ENCODE measurements at regions not wholly inside any gene's neighbourhood (a gene's known extent, or its start where the extent isn't known, plus 50 kb on each side); places are given as distances from the start of the nearest gene placed in this dataset.

DNA sequence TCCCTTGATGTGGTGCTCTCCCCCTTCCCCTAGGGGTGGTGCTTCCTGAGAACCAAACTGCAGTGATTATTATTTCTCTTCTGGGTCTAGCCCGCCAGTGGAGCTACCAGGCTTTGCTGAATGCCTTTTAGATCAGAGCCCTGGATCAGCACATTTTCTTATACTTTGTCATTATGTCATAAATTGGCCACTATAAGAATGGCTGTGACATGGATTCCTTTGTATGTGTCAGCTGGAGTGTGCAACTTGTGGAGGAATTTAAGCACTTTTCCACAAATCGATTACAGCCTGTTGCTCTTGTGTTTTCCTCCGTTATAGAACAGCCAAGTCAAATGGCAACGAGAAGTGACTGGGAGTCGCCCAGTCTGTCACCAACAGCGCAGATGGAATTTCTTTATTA is 273.3 kb downstream of the DUSP10 start:
- H2AFZ ChIP-seq (ENCODE audit: insufficient read depth, low read depth, low read length, poor library complexity, severe bottlenecking), result no peak overlapping the region
- no peaks in the 10 kb centered on the region for H3K4me1 Mint-ChIP-seq
- no peaks in the 10 kb centered on the region for H3K4me1 ChIP-seq (ENCODE audit: control insufficient read depth in 1 of 2, insufficient read depth in 2 of 2, low read length in 2 of 2)
- H3K9me3 ChIP-seq (replicated peaks in 1 of 2; ENCODE audit: control insufficient read depth in 1 of 2, insufficient read depth in 1 of 2, low read length in 2 of 2), result no peaks in the 10 kb centered on the region
- H3K4me3 Mint-ChIP-seq, result no peak overlapping the region
- intact Hi-C loops (cut with micrococcal nuclease), result no loop called here
- no peaks in the 10 kb centered on the region for H3K36me3 ChIP-seq (replicated peaks in 1 of 2; ENCODE audit: control insufficient read depth in 1 of 2, insufficient read depth in 2 of 2, low read length in 2 of 2)
- peaks cover 0 to 8% (median 4%) of the 10 kb centered on the region in 7 donors for H3K9me3 Mint-ChIP-seq
- no peak overlapping the region for H3K9ac ChIP-seq (ENCODE audit: insufficient read depth, low read length, poor library complexity, severe bottlenecking)
- peaks cover 0 to 3% (median under 1%) of the 10 kb centered on the region in 3 donors for H3K27me3 Mint-ChIP-seq (ENCODE audit: low read depth in 3 of 3)
- no peaks in the 10 kb centered on the region for H3K79me2 ChIP-seq (ENCODE audit: insufficient read depth, low read length)
- no peak overlapping the region for H3K27ac ChIP-seq (ENCODE audit: low read depth in 1 of 2, low read length in 2 of 2)
- no peak overlapping the region for H3K4me2 ChIP-seq (replicated peaks; ENCODE audit: extremely low read depth, low read length, poor library complexity, severe bottlenecking)
- H3K27ac Mint-ChIP-seq, result no peak overlapping the region
- no peaks in the 10 kb centered on the region for H3K36me3 Mint-ChIP-seq
- no peak overlapping the region for H3K4me3 ChIP-seq (replicated peaks in 1 of 3; ENCODE audit: low read depth in 2 of 3, low read length in 3 of 3)
- no peaks in the 10 kb centered on the region for H3K27me3 ChIP-seq (ENCODE audit: control insufficient read depth in 2 of 2, insufficient read depth in 2 of 2, low read length in 2 of 2)
- 100% methylated on average over 1 of the region's 6 CpGs for WGBS (ENCODE audit: insufficient coverage)
- H4K20me1 ChIP-seq (ENCODE audit: insufficient read depth, low read length), result no peaks in the 10 kb centered on the region
- TF ChIP-seq CTCF (IDR thresholded peaks at IDR 0.05), result no peak
- DNase-seq, result no peak

DNA sequence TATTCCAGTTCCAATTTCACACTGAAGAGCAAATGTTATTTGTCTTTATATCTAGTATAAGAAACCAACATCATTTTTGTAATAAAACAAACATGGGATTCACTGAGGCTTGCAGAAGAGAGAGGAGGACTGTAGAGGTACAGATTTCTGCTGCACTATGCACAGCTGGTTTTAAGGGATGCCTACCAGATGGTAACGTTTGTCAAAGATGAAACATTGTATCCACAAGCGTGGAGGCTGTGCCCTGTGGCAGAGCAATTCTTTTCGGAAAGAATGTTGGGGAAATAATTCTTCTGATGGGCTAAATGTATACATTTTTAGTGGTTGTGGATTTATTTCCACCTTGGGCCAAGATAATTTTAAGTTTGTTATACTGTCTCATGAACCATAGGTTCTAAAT is 272.4 kb downstream of the DUSP10 start:
- Histone ChIP-seq H4K20me1 (ENCODE audit: insufficient read depth, low read length) (no peaks in the 10 kb centered on the region), H3K4me3 (replicated peaks in 1 of 3; ENCODE audit: low read depth in 2 of 3, low read length in 3 of 3) (no peak overlapping the region), H3K9ac (ENCODE audit: insufficient read depth, low read length, poor library complexity, severe bottlenecking) (no peak overlapping the region), H3K9me3 (replicated peaks in 1 of 2; ENCODE audit: control insufficient read depth in 1 of 2, insufficient read depth in 1 of 2, low read length in 2 of 2) (no peaks in the 10 kb centered on the region), H2AFZ (ENCODE audit: insufficient read depth, low read depth, low read length, poor library complexity, severe bottlenecking) (no peak overlapping the region), H3K79me2 (ENCODE audit: insufficient read depth, low read length) (no peaks in the 10 kb centered on the region), H3K36me3 (replicated peaks in 1 of 2; ENCODE audit: control insufficient read depth in 1 of 2, insufficient read depth in 2 of 2, low read length in 2 of 2) (no peaks in the 10 kb centered on the region), H3K4me2 (replicated peaks; ENCODE audit: extremely low read depth, low read length, poor library complexity, severe bottlenecking) (no peak overlapping the region), H3K4me1 (ENCODE audit: control insufficient read depth in 1 of 2, insufficient read depth in 2 of 2, low read length in 2 of 2) (no peaks in the 10 kb centered on the region), H3K27ac (ENCODE audit: low read depth in 1 of 2, low read length in 2 of 2) (no peak overlapping the region), H3K27me3 (ENCODE audit: control insufficient read depth in 2 of 2, insufficient read depth in 2 of 2, low read length in 2 of 2) (no peaks in the 10 kb centered on the region)
- no peak for DNase-seq
- intact Hi-C loops (cut with micrococcal nuclease), result no loop called here
- no peak overlapping the region for H3K4me3 Mint-ChIP-seq
- H3K4me1 Mint-ChIP-seq, result no peaks in the 10 kb centered on the region
- H3K9me3 Mint-ChIP-seq, result peaks cover 0 to 8% (median 4%) of the 10 kb centered on the region in 7 donors
- H3K27ac Mint-ChIP-seq, result no peak overlapping the region
- no peak for TF ChIP-seq CTCF (IDR thresholded peaks at IDR 0.05)
- H3K27me3 Mint-ChIP-seq (ENCODE audit: low read depth in 3 of 3), result peaks cover 0 to 3% (median 2%) of the 10 kb centered on the region in 3 donors
- 80% methylated on average over 2 of the region's 3 CpGs for WGBS (ENCODE audit: insufficient coverage)
- no peaks in the 10 kb centered on the region for H3K36me3 Mint-ChIP-seq

Measured in CD14-positive monocyte (primary cell).